ENCODE measurements at regions not wholly inside any gene's neighbourhood (a gene's known extent, or its start where the extent isn't known, plus 50 kb on each side); places are given as distances from the start of the nearest gene placed in this dataset.

GRCh38 chr16:59540621-59541020 lies 806.5 kb upstream of the GOT2 start:
- TF ChIP-seq POLR2A (IDR thresholded peaks at IDR 0.05; ENCODE audit: low read depth, low read length) (no peak), BCL11A (IDR thresholded peaks at IDR 0.05; ENCODE audit: low read depth, low read length) (no peak), ATF3 (IDR thresholded peaks at IDR 0.05; ENCODE audit: borderline replicate concordance, extremely low read depth, low read depth, low read length) (no peak), CTCF (IDR thresholded peaks at IDR 0.05 in 2 of 3, conservative IDR thresholded peaks at IDR 0.05 in 1 of 3; ENCODE audit: control insufficient read depth in 2 of 3, extremely low read depth in 1 of 3, insufficient read depth in 1 of 3, low read depth in 3 of 3, low read length in 3 of 3) (no peak), POLR2AphosphoS5 (IDR thresholded peaks at IDR 0.05; ENCODE audit: low read length) (no peak), PKNOX1 (IDR thresholded peaks at IDR 0.05) (no peak), EP300 (IDR thresholded peaks at IDR 0.05; ENCODE audit: borderline replicate concordance in 1 of 2, control insufficient read depth in 1 of 2, low read depth in 2 of 2, low read length in 2 of 2) (no peak), ETV6 (conservative IDR thresholded peaks at IDR 0.05 in 1 of 2, IDR thresholded peaks at IDR 0.05 in 1 of 2; ENCODE audit: borderline replicate concordance in 1 of 2, low read depth in 1 of 2) (no peak), SRF (IDR thresholded peaks at IDR 0.05; ENCODE audit: low read depth in 2 of 2, low read length in 2 of 2) (no peak), MAX (IDR thresholded peaks at IDR 0.05; ENCODE audit: low read depth, low read length) (no peak), ESRRA (IDR thresholded peaks at IDR 0.05; ENCODE audit: low read length) (no peak), RELA (IDR thresholded peaks at IDR 0.05; ENCODE audit: borderline replicate concordance, partially characterized antibody) (no peak), CEBPB (IDR thresholded peaks at IDR 0.05; ENCODE audit: borderline replicate concordance in 1 of 2, low read depth in 2 of 2, low read length in 2 of 2) (no peak)
